Nephron progenitor cell (in vitro differentiated cells): ENCODE measurements at regions not wholly inside any gene's neighbourhood (a gene's known extent, or its start where the extent isn't known, plus 50 kb on each side); places are given as distances from the start of the nearest gene placed in this dataset.

ENCODE experiments used
- DNase-seq: peaks from one replicate; pipeline ENCODE4 v3.0.0; 2021
- H3K27ac Mint-ChIP-seq: 2 replicates; pipeline ENCODE4 v1.8.0; 2021; ENCODE audit warnings: mild to moderate bottlenecking, moderate library complexity, mixed read lengths
- H3K27me3 Mint-ChIP-seq: 2 replicates; pipeline ENCODE4 v1.8.0; 2021; ENCODE audit warnings: mild to moderate bottlenecking, low read depth, mixed read lengths; ENCODE audit not compliant: poor library complexity
- H3K36me3 Mint-ChIP-seq: 2 replicates; pipeline ENCODE4 v1.8.0; 2021; ENCODE audit warnings: low read depth, mixed read lengths
- H3K4me1 Mint-ChIP-seq: 2 replicates; pipeline ENCODE4 v1.8.0; 2021; ENCODE audit warnings: mixed read lengths
- H3K4me3 Mint-ChIP-seq: 2 replicates; pipeline ENCODE4 v1.8.0; 2021; ENCODE audit warnings: mild to moderate bottlenecking, moderate library complexity, mixed read lengths
- H3K9me3 Mint-ChIP-seq: 2 replicates; pipeline ENCODE4 v1.8.0; 2021; ENCODE audit warnings: mild to moderate bottlenecking, moderate library complexity, mixed read lengths
- CTCF ChIP-seq: fragments of 200-600 bp; sonication (generic); IDR thresholded peaks from 2 replicates; pipeline ENCODE4 v1.5.0; 2021; ENCODE audit warnings: antibody characterized with exemption

GRCh38 chr7:47170516-47170915 is 411.4 kb downstream of the TNS3 start:
- DNase-seq: no peak
- no peak overlapping the region for H3K27ac Mint-ChIP-seq
- H3K4me1 Mint-ChIP-seq: no peaks in the 10 kb centered on the region
- peak; percentile 17 for TF ChIP-seq CTCF
- H3K9me3 Mint-ChIP-seq: peaks cover 3% of the 10 kb centered on the region
- H3K27me3 Mint-ChIP-seq: peaks cover 10% of the 10 kb centered on the region
- peaks cover under 1% of the 10 kb centered on the region for H3K36me3 Mint-ChIP-seq
- H3K4me3 Mint-ChIP-seq: no peak overlapping the region

- Mint-ChIP-seq H3K27me3 (peaks cover 9% of the 10 kb centered on the region), H3K36me3 (no peaks in the 10 kb centered on the region), H3K4me1 (peaks cover 12% of the 10 kb centered on the region), H3K4me3 (no peak overlapping the region), H3K9me3 (peaks cover 14% of the 10 kb centered on the region), H3K27ac (no peak overlapping the region)
- DNase-seq: no peak
- TF ChIP-seq CTCF: no peak
Observed at GRCh38 chr7:47154791-47155190, 427.1 kb downstream of the TNS3 start.

GRCh38 chr7:47153576-47153975 is 428.3 kb downstream of the TNS3 start:
- H3K27ac Mint-ChIP-seq: no peak overlapping the region
- peaks cover 9% of the 10 kb centered on the region for H3K27me3 Mint-ChIP-seq
- H3K4me3 Mint-ChIP-seq: no peak overlapping the region
- peak; percentile 11 for DNase-seq
- peaks cover 20% of the 10 kb centered on the region for H3K4me1 Mint-ChIP-seq
- no peak for TF ChIP-seq CTCF
- H3K36me3 Mint-ChIP-seq: no peaks in the 10 kb centered on the region
- H3K9me3 Mint-ChIP-seq: peaks cover 3% of the 10 kb centered on the region

GRCh38 chr7:47153058-47153457 is 428.9 kb downstream of the TNS3 start:
- no peaks in the 10 kb centered on the region for H3K9me3 Mint-ChIP-seq
- peaks cover 22% of the 10 kb centered on the region for H3K4me1 Mint-ChIP-seq
- no peak for DNase-seq
- no peak for TF ChIP-seq CTCF
- H3K27ac Mint-ChIP-seq: no peak overlapping the region
- H3K27me3 Mint-ChIP-seq: peaks cover 9% of the 10 kb centered on the region
- no peak overlapping the region for H3K4me3 Mint-ChIP-seq
- no peaks in the 10 kb centered on the region for H3K36me3 Mint-ChIP-seq

GRCh38 chr7:47152307-47152706 is 429.6 kb downstream of the TNS3 start:
- Mint-ChIP-seq H3K4me3 (no peak overlapping the region), H3K27me3 (peaks cover 9% of the 10 kb centered on the region), H3K4me1 (peaks cover 22% of the 10 kb centered on the region), H3K9me3 (no peaks in the 10 kb centered on the region), H3K36me3 (no peaks in the 10 kb centered on the region), H3K27ac (no peak overlapping the region)
- DNase-seq: no peak
- TF ChIP-seq CTCF: no peak

- Mint-ChIP-seq H3K4me3 (no peak overlapping the region), H3K27ac (no peak overlapping the region), H3K27me3 (peaks cover 5% of the 10 kb centered on the region), H3K9me3 (no peaks in the 10 kb centered on the region), H3K36me3 (no peaks in the 10 kb centered on the region), H3K4me1 (peaks cover 22% of the 10 kb centered on the region)
- DNase-seq: no peak
- TF ChIP-seq CTCF: no peak
Observed at GRCh38 chr7:47150497-47151260, 431.2 kb downstream of the TNS3 start.
